GM19240 (cell line): ENCODE measurements at regions not wholly inside any gene's neighbourhood (a gene's known extent, or its start where the extent isn't known, plus 50 kb on each side); places are given as distances from the start of the nearest gene placed in this dataset.
"Not testable (repeated sequence)": the region's sequence is repeated elsewhere in the genome, so short reads cannot be mapped to it uniquely, and the experiment has no call there.

Source experiments
- DNase-seq: peaks from one replicate; pipeline ENCODE4 v3.0.0; 2011; ENCODE audit warnings: low spot score; ENCODE audit not compliant: insufficient read length

GRCh38 chr2:180607514-180608049 lies 372.8 kb upstream of the UBE2E3 start:
- no peak for DNase-seq

GRCh38 chr2:180604077-180604476 lies 376.3 kb upstream of the UBE2E3 start:
- no peak for DNase-seq

GRCh38 chr2:180601016-180601415 lies 379.4 kb upstream of the UBE2E3 start:
- DNase-seq: no peak

GRCh38 chr2:180599804-180600203 lies 380.6 kb upstream of the UBE2E3 start:
- no peak for DNase-seq

GRCh38 chr2:180597179-180597578 lies 383.2 kb upstream of the UBE2E3 start:
- DNase-seq: no peak

- DNase-seq: no peak
These were observed 384.0 kb upstream of the UBE2E3 start for GRCh38 chr2:180596453-180596852.

GRCh38 chr2:180591947-180592346 lies 388.5 kb upstream of the UBE2E3 start:
- no peak for DNase-seq

GRCh38 chr2:180591093-180591781 lies 389.2 kb upstream of the UBE2E3 start:
- not testable (repeated sequence) for DNase-seq

GRCh38 chr2:180583441-180584140 lies 396.8 kb upstream of the UBE2E3 start:
- DNase-seq: no peak

GRCh38 chr2:180579388-180579787 lies 401.0 kb upstream of the UBE2E3 start:
- DNase-seq: no peak

GRCh38 chr2:180578441-180578840 lies 402.0 kb upstream of the UBE2E3 start:
- no peak for DNase-seq

- DNase-seq: no peak
These were observed 402.8 kb upstream of the UBE2E3 start for GRCh38 chr2:180577567-180577966.

- no peak for DNase-seq
These were observed 406.5 kb upstream of the UBE2E3 start for GRCh38 chr2:180573951-180574350.

- DNase-seq: no peak
These were observed 408.1 kb upstream of the UBE2E3 start for GRCh38 chr2:180572346-180572745.

GRCh38 chr2:180571559-180571958 lies 408.8 kb upstream of the UBE2E3 start:
- DNase-seq: no peak

- no peak for DNase-seq
These were observed 409.5 kb upstream of the UBE2E3 start for GRCh38 chr2:180570864-180571263.

- no peak for DNase-seq
These were observed 416.4 kb upstream of the UBE2E3 start for GRCh38 chr2:180564051-180564450.

GRCh38 chr2:180562378-180562777 lies 418.0 kb upstream of the UBE2E3 start:
- no peak for DNase-seq

GRCh38 chr2:180559771-180560170 lies 420.6 kb upstream of the UBE2E3 start:
- no peak for DNase-seq

GRCh38 chr2:180559038-180559437 lies 421.4 kb upstream of the UBE2E3 start:
- DNase-seq: no peak

GRCh38 chr2:180555391-180555965 lies 424.9 kb upstream of the UBE2E3 start:
- DNase-seq: no peak

- no peak for DNase-seq
These were observed 426.1 kb upstream of the UBE2E3 start for GRCh38 chr2:180554330-180554729.
